Renal pelvis (tissue), 1 donor: ENCODE measurements at regions not wholly inside any gene's neighbourhood (a gene's known extent, or its start where the extent isn't known, plus 50 kb on each side); places are given as distances from the start of the nearest gene placed in this dataset.

Source experiments
- DNase-seq: peaks from one replicate; pipeline ENCODE4 v3.0.0-alpha.2; 2013

GRCh38 chr7:109127145-109127544 is 557.5 kb downstream of the DNAJB9 start:
- DNase-seq = no peak

- no peak for DNase-seq
Measured at GRCh38 chr7:109131141-109131540, 561.5 kb downstream of the DNAJB9 start.

GRCh38 chr7:109136893-109137292 is 567.2 kb downstream of the DNAJB9 start:
- no peak for DNase-seq

- no peak for DNase-seq
Measured at GRCh38 chr7:109154748-109155147, 585.1 kb downstream of the DNAJB9 start.

GRCh38 chr7:109158246-109158645 is 588.6 kb downstream of the DNAJB9 start:
- DNase-seq = no peak

- DNase-seq = no peak
Measured at GRCh38 chr7:109176661-109177060, 607.0 kb downstream of the DNAJB9 start.

GRCh38 chr7:109178342-109178741 is 608.7 kb downstream of the DNAJB9 start:
- no peak for DNase-seq

- no peak for DNase-seq
Measured at GRCh38 chr7:109179601-109180000, 609.9 kb downstream of the DNAJB9 start.

- no peak for DNase-seq
Measured at GRCh38 chr7:109190766-109191398, 621.2 kb downstream of the DNAJB9 start.

GRCh38 chr7:109206196-109206595 is 636.5 kb downstream of the DNAJB9 start:
- no peak for DNase-seq

GRCh38 chr7:109213081-109213480 is 643.4 kb downstream of the DNAJB9 start:
- DNase-seq = no peak

GRCh38 chr7:109215341-109215740 is 645.7 kb downstream of the DNAJB9 start:
- no peak for DNase-seq

GRCh38 chr7:109224100-109224499 is 654.4 kb downstream of the DNAJB9 start:
- no peak for DNase-seq

- no peak for DNase-seq
Measured at GRCh38 chr7:109226699-109227098, 657.0 kb downstream of the DNAJB9 start.

- DNase-seq = no peak
Measured at GRCh38 chr7:109235316-109235715, 665.6 kb downstream of the DNAJB9 start.

GRCh38 chr7:109246330-109247077 is 676.8 kb downstream of the DNAJB9 start:
- DNase-seq = no peak

GRCh38 chr7:109256762-109257560 is 687.3 kb downstream of the DNAJB9 start:
- DNase-seq = no peak

GRCh38 chr7:109259151-109259550 is 689.5 kb downstream of the DNAJB9 start:
- no peak for DNase-seq

- DNase-seq = no peak
Measured at GRCh38 chr7:109261781-109262180, 692.1 kb downstream of the DNAJB9 start.

GRCh38 chr7:109266610-109267009 is 696.9 kb downstream of the DNAJB9 start:
- no peak for DNase-seq

- no peak for DNase-seq
Measured at GRCh38 chr7:109276348-109276747, 706.7 kb downstream of the DNAJB9 start.

- no peak for DNase-seq
Measured at GRCh38 chr7:109282726-109283125, 713.1 kb downstream of the DNAJB9 start.

GRCh38 chr7:109284943-109285342 is 715.3 kb downstream of the DNAJB9 start:
- no peak for DNase-seq
